GM19397 (cell line): ENCODE measurements at regions not wholly inside any gene's neighbourhood (a gene's known extent, or its start where the extent isn't known, plus 50 kb on each side); places are given as distances from the start of the nearest gene placed in this dataset.

Experiments
- ATAC-seq: cut with Tn5 transposase; IDR thresholded peaks from one replicate; pipeline ENCODE4 v1.9.1; 2021; ENCODE audit warnings: mild to moderate bottlenecking, moderate library complexity; ENCODE audit not compliant: unreplicated experiment

DNA sequence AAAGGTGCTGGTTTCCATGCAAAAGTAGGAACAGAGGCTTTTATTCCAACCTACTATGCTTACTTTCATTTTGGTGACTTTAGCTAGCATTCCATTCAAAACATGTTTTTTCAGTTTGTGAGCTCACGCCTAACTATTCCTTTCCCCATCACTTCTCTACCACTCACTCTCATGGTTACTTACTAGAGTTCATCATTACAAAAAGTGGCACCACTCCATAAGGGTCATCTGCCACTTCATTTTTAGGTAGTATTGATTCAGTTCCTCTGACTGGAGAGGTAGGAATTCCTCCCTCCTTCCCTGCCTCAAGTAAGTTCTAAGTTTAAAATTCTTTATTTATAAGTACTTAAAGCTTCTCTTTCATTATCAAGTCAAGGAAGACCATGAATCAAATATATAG, 543.1 kb downstream of the HTR7 start:
- ATAC-seq: no peak

DNA sequence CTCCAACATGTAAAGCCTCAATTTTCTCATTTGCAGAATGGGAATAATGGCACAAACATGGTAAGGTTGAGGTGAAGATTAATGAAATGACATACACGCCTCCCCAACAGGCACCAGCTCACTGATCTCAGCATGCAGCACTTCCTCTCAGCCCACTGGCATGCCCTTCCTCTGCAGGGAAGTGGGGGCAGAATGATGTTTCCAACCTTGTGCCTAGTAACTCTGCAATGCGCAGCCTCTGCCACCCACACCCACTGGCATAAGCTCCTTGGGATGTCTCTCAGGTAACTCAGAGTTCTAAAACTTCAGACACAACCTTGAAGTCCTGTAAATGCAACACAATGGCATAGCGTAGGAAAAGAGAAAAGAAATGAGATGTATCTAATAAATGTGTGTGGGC, 540.7 kb downstream of the HTR7 start:
- ATAC-seq: no peak

DNA sequence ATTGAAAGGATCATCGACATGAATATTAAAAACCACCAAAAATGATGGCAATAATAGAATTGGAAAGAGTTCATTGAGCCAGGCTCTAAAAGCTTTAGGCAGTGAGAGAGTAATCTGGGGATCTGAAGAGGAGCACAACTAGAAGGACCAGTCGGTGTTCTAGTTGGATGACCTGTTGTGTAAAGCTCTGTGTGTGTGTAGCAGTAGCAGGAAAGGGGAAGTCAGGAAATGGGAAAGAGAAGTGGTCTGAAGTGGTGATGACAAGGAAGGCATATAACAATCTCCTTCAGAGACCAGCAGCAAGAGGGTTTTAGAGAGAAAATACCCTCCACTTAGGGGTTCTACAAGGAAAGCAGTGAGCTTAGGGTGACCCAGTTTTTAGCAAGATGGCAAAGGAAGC, 539.2 kb downstream of the HTR7 start:
- no peak for ATAC-seq

DNA sequence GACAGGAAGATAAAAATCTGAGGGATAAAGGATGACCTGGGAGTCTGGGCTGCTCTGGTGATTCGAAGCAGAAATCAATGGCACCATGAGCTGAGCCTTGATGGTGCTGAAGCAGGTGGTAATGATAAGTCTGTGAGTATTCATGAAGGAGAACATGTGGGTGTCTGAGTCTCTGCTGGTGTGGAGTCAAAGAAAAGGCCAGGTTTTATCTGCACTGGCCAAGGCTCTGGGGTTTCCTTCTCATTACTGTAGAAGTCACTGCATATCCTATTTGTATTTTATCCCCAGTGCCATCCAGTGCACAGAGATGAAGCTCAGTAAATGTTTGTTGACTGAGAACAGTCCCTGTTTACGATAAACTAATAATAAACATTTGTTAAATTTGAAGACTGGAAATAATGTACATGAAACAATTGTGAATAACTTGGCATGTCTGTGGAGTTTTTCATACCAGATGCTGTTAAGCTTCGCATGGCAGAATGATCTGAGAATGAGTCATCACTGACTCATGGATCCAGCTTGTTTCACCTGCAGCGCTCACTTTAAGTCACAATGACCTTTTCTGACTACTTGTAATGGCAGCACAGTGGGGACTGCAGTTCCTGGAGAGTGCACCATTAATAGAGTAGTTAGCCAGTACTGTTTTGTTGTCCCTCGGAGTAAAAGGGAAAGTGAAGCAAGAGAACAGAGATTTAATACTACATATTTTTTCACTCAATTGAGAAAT, 538.5 kb downstream of the HTR7 start:
- ATAC-seq: peak; percentile 78

DNA sequence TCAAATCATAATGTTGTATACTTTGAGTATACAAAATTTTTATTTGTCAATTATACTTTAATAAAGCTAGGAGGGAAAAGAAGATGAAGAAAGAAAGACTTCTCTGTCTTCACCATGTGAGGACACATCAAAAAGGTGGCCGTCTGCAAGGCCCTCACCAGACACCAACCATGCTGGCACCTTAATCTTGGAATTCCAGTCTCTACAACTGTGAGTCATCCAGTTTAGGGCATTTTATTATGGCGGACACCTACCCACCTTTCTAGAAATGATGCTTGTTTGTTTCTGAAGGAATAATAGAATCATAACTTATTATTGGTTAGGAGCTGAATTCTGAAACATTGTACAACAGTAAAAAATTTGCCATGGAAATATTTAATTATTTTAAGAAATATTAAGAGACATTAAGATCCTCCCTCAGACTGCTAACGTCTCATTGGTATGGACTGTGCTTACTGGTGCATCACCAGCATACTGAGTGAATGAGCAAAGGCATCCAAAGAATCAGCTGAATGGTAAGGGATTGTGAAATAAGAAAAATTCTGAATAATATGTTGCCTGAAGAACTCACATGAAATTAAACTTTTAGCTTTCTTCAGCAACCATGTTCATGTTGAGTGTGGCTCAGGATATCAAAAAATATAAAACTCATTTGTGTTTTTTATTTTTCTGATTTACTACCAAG, 536.6 kb downstream of the HTR7 start:
- ATAC-seq: no peak

DNA sequence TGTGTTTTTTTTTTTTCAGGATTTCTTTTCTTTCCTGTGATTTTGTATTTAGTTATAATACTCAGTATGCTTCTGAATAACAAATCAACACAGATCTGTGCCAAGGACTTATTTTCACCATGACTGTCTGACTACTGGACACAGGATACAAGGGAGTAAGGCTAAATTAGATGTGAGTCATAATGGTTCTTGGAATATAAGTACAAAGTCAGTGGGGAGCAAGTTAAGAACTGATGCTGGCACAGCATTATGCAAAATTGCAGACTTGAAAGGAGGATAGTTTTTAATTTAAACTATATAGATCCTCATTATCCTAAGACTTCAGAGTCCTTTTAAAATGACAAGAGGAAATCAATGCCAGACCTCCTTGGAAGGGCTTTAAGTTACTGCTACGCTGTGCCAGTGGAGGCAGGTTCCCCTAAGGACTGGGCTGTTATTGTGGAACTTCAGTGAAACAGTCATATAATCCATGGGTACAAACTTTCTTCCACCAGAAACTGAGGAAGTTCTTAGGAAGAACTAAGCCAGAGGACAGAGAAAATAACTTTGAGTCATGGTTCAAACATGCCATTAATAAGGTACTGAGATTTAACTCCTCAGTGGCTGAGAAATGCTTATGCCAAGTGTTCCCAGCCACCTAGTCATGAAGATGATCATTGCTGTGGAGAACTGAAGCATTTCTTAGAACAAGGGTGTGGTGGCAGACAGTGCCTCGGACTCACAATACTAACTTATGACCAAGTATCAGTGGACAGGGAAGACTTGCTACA, 531.2 kb downstream of the HTR7 start:
- no peak for ATAC-seq

DNA sequence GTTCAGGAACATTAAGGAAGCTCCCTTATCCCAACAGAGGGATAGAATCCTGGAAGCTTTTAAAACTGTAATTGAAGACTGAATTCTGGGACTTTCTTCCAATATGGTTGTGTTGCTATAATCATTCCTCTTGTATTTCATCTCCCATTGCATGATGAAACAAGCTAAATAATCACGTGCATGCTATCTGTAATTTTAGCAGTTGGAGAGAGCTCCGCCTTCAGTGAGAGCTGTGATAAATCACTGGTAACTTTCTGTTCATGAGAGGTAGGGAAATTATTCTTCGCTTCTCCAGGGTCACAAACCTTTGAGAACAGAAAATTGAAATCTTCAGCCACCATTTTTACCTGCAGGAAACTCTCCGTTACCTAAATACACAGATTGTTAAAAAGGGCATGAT, 530.2 kb downstream of the HTR7 start:
- no peak for ATAC-seq

DNA sequence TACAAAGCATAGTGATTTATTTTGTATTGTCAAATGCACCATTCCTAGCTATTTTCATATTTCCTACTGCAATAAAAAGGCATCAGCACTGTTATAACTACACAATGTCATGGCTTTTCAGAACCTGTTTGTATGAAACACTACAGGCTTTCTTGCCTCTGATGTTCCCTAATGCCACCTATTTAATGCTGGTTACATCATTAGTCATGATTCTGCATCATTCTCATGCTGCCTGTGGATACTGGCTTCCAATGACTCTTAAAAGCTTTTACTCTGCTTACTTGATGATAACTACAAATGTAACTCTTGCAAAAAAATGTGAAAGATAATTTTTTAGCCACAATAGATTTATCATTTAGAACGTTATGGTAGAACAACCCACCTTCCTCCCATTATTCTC, 529.4 kb downstream of the HTR7 start:
- ATAC-seq: no peak

DNA sequence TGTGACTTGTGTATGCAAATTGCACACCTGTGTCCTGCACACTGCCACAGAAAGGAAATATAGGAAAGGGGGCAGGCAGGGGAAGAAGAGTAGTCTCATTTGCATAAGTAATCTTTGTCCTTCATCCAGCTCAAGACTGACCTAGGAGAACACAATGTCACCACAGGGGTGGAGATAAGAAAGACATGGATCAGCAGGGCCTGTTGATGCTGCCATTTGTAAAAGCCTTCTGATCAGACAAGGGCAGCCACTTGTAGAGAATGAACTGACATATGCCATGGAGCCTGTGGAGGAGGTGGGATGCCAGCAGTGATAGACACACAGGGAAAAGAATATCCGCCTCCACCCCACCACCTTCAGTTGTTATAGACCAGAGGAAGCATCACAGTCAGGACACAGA, 528.9 kb downstream of the HTR7 start:
- no peak for ATAC-seq

DNA sequence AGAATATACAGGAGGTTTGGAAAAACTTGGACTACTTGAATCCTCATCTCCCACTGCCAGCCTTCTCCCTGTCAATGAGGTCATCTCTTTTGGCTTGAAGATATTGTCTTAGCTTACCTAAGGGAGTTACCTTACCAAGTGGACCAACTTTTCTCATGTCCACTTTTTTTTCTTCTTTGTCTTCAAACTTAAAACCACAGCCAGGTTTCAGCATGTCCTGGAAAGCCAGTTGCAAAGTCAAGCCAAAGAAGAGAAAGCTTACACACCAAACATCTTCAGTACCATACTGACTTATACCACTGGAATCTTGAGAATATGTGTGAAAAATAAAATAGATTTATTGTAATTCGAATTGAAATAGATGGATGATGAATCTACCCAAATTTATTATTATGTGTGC, 520.5 kb downstream of the HTR7 start:
- ATAC-seq: no peak

DNA sequence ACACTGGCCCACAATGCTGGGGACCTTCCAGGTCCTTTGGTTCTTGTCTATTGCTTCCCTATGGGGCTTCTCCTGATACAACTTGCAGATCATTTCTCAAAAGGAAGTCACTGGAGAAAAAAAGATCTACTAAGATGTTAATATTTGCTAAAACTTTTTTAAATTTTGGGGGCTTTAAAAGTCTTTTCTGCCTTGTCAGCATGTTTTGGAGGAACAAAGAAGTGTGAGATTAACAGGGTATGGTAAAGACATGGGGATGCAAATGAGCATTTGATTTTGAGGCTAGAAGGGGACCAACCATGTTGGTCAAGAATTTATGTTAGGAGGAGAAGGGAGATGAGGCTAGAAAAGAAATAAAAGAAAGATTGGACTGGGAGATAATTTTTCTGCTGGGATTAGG, 515.4 kb downstream of the HTR7 start:
- ATAC-seq: no peak

DNA sequence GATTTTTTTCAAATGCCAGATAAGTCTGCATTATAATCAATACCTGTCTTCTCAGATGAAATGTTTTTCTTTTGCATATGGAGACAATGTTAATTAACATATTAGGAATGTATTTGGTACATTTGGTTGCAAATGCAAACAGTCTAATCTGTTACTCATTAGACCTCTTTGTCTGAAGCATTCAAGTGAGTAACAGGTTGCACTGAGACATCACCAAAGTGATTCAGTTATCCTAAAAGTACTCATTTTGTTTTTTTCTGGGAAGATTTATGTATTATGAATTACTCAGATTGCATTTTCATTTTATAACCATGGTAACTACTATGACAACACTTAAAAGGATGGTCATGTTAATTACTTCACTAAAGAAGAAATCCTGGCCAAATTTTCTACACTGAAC, 513.6 kb downstream of the HTR7 start:
- ATAC-seq: no peak

DNA sequence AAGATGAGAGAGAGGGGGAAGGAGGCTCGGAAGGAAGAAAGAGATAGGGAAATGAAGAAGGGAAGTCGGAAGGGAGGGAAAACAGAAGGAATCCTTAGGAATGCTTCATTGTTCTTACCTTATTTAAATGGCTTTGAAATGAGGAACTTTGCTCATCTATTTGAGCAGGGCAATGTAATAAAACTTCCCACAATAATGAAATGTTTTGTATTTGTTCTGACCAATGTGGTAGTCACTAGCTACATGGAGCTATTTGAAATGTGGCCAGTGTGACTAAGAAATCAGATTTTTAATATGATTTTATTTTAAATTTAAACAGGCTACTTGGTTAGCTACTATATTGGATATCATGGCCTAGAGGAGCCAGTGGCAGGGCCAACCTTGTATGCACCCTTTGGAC, 510.6 kb downstream of the HTR7 start:
- ATAC-seq: no peak

DNA sequence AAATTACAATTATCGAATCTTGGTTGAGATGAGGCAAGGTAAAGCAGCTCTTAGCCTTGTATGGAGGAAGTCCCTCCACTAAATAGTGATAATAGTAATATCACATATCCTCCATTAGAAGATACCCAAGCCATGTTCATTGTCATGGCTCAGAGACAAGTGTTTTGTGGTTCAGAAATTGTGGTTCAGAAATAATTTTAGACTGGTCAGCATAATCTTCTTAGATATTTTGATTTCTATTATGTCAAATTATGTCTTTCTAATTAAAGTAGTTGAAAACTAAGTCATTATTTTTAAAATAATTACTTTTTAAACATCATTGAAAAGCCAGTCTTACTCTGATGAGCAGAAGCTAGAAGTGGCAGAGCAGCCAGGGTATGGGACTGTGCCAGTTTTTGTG, 507.7 kb downstream of the HTR7 start:
- ATAC-seq: no peak

DNA sequence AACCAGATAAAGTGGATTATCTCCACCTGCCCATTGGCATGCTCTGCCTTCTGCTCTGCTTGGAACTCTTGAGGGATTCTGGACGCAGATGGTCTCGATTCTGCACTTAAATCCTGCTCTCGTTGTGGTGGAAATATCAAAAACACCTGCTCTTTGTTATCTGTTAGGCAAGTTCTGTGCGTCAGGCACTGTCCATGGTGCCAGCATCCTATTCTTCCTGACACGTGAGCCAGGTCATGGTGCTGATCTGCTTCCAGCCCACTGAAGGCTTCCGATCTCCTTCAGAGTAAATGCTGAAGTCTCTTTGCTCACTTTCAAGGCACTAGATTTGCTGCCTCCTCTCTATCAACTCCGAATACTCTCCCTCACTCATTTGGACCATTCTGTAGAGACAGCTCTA, 505.6 kb downstream of the HTR7 start:
- no peak for ATAC-seq

DNA sequence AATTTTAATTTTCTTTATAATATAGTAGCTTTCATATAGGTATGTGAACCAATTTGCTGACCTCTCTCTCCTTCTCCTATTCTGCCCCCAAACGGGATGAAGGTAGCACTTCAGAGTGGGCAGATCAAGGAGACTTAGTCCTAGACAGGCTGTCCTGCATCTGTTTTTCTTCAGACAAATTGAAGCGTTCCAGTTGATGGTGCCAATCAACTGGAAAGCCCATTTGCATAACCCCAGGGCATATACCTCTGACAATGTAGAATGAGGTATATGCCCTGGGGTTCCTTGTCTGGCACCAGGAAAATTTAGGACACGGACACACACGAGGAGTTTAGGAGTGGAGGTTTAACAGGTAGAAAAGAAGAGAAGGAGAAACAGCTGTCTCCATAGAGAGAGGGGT, 502.9 kb downstream of the HTR7 start:
- no peak for ATAC-seq

DNA sequence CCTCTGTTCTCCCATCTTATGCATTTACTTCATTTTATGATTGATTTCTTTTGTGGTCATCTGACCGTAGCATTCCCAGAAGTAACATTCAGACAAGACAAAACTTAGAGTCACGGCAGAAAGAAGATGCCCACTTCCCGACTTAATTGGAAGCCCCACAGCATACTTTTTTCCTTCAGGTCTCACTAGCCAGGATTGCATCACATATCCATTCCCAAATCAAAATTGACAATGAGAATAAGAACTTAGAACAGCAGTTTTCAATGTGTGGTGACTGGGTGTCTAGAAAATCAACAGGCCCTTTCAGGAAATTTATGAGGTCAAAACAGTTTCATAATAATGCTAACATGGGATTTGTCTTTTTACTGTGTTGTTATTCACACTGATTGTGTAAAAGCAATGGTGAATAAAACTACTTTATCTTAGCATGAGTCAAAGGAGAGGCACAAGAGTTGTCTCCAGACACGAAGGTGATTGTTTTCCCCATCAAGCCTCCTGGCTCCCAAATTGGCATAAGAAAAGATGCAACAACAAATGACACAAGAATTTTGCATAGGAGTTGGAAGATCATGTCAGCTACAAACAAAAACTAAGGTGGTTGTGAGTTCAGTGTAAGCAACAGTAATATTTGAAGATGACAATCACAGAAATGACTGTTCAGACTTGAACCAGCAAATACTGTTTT, 493.9 kb downstream of the HTR7 start:
- ATAC-seq: no peak

DNA sequence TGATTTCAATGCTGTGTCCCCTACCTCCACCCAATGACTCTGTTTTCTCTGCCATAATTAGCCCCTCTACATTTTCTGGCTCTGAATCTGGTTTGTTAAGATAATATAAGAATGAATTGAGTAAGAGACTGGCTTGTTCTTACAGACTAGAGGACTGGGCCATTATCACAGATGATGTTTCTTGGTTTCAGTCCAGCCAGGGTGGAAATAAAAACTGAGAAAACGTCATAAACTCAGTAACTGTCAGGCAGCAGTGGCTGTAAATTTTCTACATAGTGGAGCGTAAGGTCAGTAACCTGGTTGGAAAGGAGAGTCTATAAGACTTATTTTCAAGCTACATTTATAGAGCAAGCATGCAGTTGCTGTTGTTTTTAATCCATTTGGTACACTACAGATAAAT, 485.4 kb downstream of the HTR7 start:
- ATAC-seq: no peak

DNA sequence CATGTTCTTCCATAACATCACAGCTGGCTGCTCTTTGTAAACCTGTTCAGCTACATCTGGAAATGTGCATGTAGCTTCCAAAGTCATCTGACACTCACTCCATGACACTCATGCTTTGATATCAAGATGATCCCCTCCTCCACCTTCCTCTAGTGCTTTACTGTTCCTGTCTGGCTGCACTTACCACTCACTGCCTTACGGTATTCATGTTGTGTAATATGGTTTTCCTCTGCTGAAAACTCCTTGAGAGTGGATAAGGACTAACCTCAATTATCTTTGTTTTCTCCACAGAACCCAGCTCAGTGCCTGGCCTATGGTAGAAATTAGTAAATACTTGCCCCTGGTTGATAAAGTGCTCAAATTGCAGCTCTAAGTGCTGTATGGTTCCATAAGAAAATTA, 483.9 kb downstream of the HTR7 start:
- ATAC-seq: no peak

DNA sequence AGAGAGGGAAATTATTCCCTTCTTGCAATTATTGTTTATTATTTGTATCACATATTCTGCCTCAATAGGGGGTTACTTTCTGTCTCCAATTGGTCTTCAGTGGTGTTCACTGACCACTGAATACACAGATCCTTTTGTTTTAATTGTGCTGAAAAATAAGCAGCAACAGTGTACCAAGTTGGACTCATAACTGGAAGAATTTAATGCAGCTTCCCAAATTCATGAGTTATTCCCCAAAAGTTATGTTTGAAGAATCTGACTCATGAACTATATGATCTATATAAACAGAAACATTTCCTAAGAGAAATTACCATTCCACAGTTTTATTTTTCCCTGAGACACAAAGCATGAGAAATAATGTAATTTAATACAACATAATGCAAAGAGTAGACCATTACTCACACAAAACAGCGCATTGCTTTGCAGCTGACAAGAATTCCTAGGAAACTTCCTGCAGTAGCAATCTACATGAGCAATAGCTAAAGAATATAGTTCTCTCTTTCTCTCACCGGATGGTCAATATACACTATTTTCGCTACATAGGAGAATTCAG, 479.2 kb downstream of the HTR7 start:
- no peak for ATAC-seq

DNA sequence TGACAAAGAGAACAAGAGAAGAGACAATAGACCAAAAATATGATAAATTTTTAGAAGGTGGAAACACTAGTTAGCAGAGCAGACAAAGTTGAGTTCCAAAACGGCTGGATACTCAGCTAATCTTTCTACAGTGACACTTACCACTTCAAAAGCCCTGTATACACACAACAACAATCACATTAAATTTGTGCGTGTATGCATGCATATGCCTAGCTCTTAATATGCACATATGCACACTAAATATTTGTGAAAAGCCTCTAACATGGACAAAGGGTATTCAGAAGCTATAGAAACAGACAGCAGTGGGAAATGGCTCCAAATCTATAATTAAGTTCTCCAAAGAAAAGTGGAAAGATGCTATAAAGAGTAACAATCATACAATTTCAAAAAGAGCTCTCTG, 476.4 kb downstream of the HTR7 start:
- no peak for ATAC-seq
